ENCODE measurements at regions not wholly inside any gene's neighbourhood (a gene's known extent, or its start where the extent isn't known, plus 50 kb on each side); places are given as distances from the start of the nearest gene placed in this dataset.

DNA sequence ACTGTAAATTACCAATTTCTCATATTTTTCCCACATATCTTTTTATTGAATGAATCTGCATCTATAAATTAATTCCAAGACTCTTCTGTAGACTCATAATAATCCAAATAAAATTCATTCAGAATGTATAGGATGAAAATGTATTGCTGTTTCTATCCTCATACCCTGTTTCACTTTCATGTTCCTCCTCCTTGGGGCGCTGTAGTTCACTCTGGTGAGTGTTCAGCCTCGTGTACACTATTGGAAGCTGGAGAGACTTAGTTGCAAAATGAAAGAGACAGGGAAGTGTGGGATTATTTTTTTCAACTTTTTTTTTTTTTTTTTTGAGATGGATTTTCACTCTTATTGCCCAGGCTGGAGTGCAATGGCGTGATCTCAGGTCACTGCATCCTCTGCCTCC is 296.1 kb downstream of the TLL1 start (continued):
- TF ChIP-seq GABPA (IDR thresholded peaks at IDR 0.05; ENCODE audit: borderline replicate concordance, insufficient read depth, low read length) = no peak
